GM23248 (cell line): ENCODE measurements at regions not wholly inside any gene's neighbourhood (a gene's known extent, or its start where the extent isn't known, plus 50 kb on each side); places are given as distances from the start of the nearest gene placed in this dataset.

Experiments
- DNase-seq: peaks from one replicate; pipeline ENCODE4 v3.0.0-alpha.2; 2015
- H2AFZ ChIP-seq: fragments of 200-600 bp; sonication (generic); 2 replicates; pipeline ENCODE4 v1.6.1; 2016; ENCODE audit warnings: antibody characterized with exemption
- H3F3A ChIP-seq: fragments of 200-600 bp; sonication (generic); 2 replicates; pipeline ENCODE4 v1.6.1; 2016; ENCODE audit warnings: mild to moderate bottlenecking, antibody characterized with exemption, mixed run types; ENCODE audit not compliant: insufficient read depth
- H3K27ac ChIP-seq: fragments of 200-600 bp; sonication (generic); 2 replicates; pipeline ENCODE4 v1.5.1; 2016; ENCODE audit warnings: mild to moderate bottlenecking
- H3K27me3 ChIP-seq: fragments of 200-600 bp; sonication (generic); replicated peaks from 2 replicates; pipeline ENCODE4 v1.6.1; 2016; ENCODE audit warnings: mild to moderate bottlenecking; ENCODE audit not compliant: insufficient read depth
- H3K36me3 ChIP-seq: fragments of 200-600 bp; sonication (generic); 2 replicates; pipeline ENCODE4 v1.6.1; 2016; ENCODE audit warnings: low read depth, mild to moderate bottlenecking
- H3K4me1 ChIP-seq: fragments of 200-600 bp; sonication (generic); 2 replicates; pipeline ENCODE4 v1.6.1; 2016; ENCODE audit warnings: mild to moderate bottlenecking; ENCODE audit not compliant: insufficient read depth
- H3K4me2 ChIP-seq: fragments of 200-600 bp; sonication (generic); one replicate; pipeline ENCODE4 v1.6.1; 2016; ENCODE audit warnings: mild to moderate bottlenecking; ENCODE audit not compliant: unreplicated experiment
- H3K4me3 ChIP-seq: fragments of 200-600 bp; sonication (generic); 2 replicates; pipeline ENCODE4 v1.5.1; 2016; ENCODE audit warnings: mild to moderate bottlenecking
- H3K79me2 ChIP-seq: fragments of 200-600 bp; sonication (generic); 2 replicates; pipeline ENCODE4 v1.6.1; 2016; ENCODE audit warnings: mild to moderate bottlenecking; ENCODE audit not compliant: insufficient read depth
- H3K9ac ChIP-seq: fragments of 200-600 bp; sonication (generic); 2 replicates; pipeline ENCODE4 v1.6.1; 2016; ENCODE audit warnings: mild to moderate bottlenecking
- H3K9me2 ChIP-seq: fragments of 200-600 bp; sonication (generic); 2 replicates; pipeline ENCODE4 v1.6.1; 2016; ENCODE audit warnings: mixed run types, mild to moderate bottlenecking, moderate library complexity; ENCODE audit not compliant: insufficient read depth
- H3K9me3 ChIP-seq: fragments of 200-600 bp; sonication (generic); one replicate; pipeline ENCODE4 v1.6.1; 2017; ENCODE audit warnings: low read depth
- H4K20me1 ChIP-seq: fragments of 200-600 bp; sonication (generic); 2 replicates; pipeline ENCODE4 v1.6.0; 2016; ENCODE audit not compliant: insufficient read depth
- EZH2 ChIP-seq: fragments of 200-600 bp; sonication (generic); IDR thresholded peaks from 2 replicates; pipeline ENCODE4 v1.6.1; 2018; ENCODE audit warnings: antibody characterized with exemption, mild to moderate bottlenecking; ENCODE audit not compliant: insufficient read depth, poor library complexity, severe bottlenecking
- EZH2phosphoT487 ChIP-seq: fragments of 200-600 bp; sonication (generic); IDR thresholded peaks from 2 replicates; pipeline ENCODE4 v1.6.1; 2018; ENCODE audit warnings: antibody characterized with exemption, moderate library complexity, mild to moderate bottlenecking, low read depth; ENCODE audit not compliant: insufficient read depth
- WGBS, 2 experiments: methylation state at CpG; one replicate each; pipeline ENCODE4 v1.1.6; 2015 to 2017; ENCODE audit warnings: low lambda C conversion rate in 2 of 2, low coverage in 1 of 2; ENCODE audit errors: missing lambda C conversion rate in 2 of 2; 5-methylcytosine and 5-hydroxymethylcytosine counted together
- in situ Hi-C: fragments of 300-500 bp; cut with MboI; formaldehyde crosslinking; loops from 2 replicates; pipeline ENCODE4 v1.15.0; 2020

DNA sequence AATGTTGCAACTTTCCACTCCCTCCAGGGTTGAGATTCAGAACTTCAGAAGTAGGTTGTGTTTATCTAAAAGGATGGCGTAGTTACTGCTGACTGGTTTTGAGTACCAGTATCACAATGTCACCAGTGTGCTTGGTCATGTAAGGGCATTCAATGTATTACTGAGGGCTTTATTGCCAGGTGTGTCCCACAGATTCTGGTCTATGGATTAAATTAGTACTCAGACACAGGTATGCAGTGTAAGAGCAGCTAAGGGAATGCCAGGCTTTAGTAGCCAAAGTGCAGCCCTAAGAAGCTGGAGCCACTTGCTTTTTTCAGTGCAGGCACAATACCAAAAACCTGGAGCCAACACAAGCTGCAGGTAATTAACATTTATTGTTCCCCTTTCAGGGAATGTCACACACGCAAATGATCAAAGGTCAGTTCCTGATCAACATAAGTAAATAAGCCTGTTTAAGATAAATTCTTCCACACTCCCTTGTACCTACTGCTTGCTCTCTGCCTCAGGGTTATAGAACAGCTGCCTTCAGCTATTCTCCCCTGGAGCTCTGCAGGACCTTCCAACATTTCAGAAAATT, 130.1 kb upstream of the ZNF91 start:
- Histone ChIP-seq H3F3A (no peaks in the 10 kb centered on the region), H3K4me3 (no peak overlapping the region), H4K20me1 (no peaks in the 10 kb centered on the region), H3K9ac (no peak overlapping the region), H3K36me3 (no peaks in the 10 kb centered on the region), H3K9me2 (no peaks in the 10 kb centered on the region), H3K9me3 (no peaks in the 10 kb centered on the region), H3K27ac (no peak overlapping the region), H3K4me2 (no peak overlapping the region), H3K27me3 (no peaks in the 10 kb centered on the region), H2AFZ (no peak overlapping the region), H3K79me2 (no peaks in the 10 kb centered on the region), H3K4me1 (no peaks in the 10 kb centered on the region)
- in situ Hi-C loops = no loop called here
- WGBS, 2 experiments = 38 to 43% methylated on average over 2 of the region's 2 CpGs
- TF ChIP-seq EZH2 = no peak
- TF ChIP-seq EZH2phosphoT487 = no peak
- DNase-seq = no peak

DNA sequence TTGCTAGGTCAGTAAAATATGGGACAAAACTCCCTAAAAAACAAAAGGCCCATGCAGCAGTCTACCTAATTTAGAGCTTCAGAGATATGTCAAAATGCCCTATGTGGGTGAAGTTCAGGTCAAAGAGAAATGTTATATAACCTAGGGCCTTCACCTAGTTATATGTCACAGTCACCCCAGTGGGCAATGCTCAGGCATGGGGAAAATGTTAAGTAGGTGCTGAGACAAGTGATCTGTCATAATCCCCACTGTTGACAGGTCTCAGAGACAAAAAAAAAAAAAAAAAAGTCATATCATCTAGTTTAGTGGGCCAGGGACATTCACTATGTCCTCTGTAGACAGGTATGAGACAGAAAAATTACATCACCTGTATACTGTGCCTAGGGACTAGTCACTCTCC, 128.6 kb upstream of the ZNF91 start:
- Histone ChIP-seq H3K4me3 (no peak overlapping the region), H3K79me2 (no peaks in the 10 kb centered on the region), H3K4me2 (no peak overlapping the region), H3K36me3 (no peaks in the 10 kb centered on the region), H4K20me1 (no peaks in the 10 kb centered on the region), H2AFZ (no peak overlapping the region), H3K27me3 (no peaks in the 10 kb centered on the region), H3K9me2 (no peaks in the 10 kb centered on the region), H3K9ac (no peak overlapping the region), H3K27ac (no peak overlapping the region), H3F3A (no peaks in the 10 kb centered on the region), H3K9me3 (no peaks in the 10 kb centered on the region), H3K4me1 (no peaks in the 10 kb centered on the region)
- no peak for TF ChIP-seq EZH2phosphoT487
- no peak for DNase-seq
- in situ Hi-C loops = no loop called here

DNA sequence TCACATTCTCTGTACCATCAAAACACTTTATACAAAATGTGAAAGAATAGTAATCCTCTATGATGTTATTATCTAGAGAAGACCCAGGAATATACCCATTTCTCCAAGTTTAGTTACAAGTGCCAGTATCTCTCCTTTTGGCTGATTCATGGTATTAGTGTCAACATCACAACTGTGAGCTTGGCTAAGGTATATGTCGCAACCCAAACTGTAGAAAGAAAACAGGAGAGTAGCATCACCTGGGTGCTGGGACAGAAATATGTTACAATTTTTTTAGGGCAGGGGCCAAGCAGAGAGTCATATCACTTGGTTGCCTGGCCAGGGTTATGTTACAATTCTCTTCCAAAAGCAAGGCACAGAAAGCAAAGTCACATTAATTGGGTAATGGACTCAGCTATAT, 127.2 kb upstream of the ZNF91 start:
- Histone ChIP-seq H3K9me2 (no peaks in the 10 kb centered on the region), H4K20me1 (no peaks in the 10 kb centered on the region), H3K9ac (no peak overlapping the region), H3K4me2 (no peak overlapping the region), H3K27ac (no peak overlapping the region), H3K4me3 (no peak overlapping the region), H2AFZ (no peak overlapping the region), H3K27me3 (no peaks in the 10 kb centered on the region), H3K4me1 (no peaks in the 10 kb centered on the region), H3K9me3 (no peaks in the 10 kb centered on the region), H3K79me2 (no peaks in the 10 kb centered on the region), H3K36me3 (no peaks in the 10 kb centered on the region), H3F3A (no peaks in the 10 kb centered on the region)
- DNase-seq = no peak
- TF ChIP-seq EZH2phosphoT487 (no peak), EZH2 (no peak)
- WGBS, 2 experiments = 39 to 50% methylated on average over 1 of the region's 1 CpG
- in situ Hi-C loops = no loop called here

DNA sequence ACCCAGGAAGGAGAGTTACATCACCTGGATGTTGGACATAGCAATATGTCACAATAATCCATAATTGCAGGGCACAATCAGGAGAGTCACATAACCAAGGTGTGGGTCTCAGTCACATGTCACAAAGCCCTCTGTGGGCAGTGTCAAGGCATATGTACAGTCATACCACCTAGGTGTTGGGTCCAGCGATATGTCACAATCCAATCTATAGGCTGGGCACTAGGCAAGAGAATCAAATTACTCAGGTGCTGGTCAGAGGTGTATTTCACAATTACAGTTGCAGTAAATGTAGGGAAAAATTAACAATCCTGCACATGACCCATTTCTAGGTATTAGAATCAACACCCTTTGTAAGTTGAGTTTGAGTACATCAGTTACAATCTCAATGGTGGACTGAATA, 126.2 kb upstream of the ZNF91 start:
- TF ChIP-seq EZH2phosphoT487 = no peak
- TF ChIP-seq EZH2 = no peak

DNA sequence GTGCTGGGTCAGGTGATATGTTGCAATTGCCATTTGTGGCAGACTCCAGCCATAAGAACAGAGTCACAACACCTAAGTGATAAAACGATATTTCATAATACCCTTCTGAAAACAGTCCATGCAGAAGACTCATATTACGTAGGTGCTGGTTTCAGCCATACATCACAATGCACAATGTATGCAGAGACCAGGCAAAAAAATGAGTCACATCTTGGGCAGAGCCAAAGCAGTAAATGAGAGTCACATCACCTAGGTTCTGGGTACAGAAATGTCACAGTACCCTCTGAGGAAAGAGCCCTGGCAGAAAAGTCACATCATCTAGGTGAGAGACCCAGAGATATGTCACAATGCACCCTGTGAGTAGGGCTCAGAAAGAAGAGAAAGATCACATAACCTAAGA, 125.2 kb upstream of the ZNF91 start:
- Histone ChIP-seq H3K79me2 (no peaks in the 10 kb centered on the region), H3F3A (no peaks in the 10 kb centered on the region), H4K20me1 (no peaks in the 10 kb centered on the region), H3K9me3 (no peaks in the 10 kb centered on the region), H3K9me2 (no peaks in the 10 kb centered on the region), H3K4me3 (no peak overlapping the region), H3K4me2 (no peak overlapping the region), H3K27me3 (no peaks in the 10 kb centered on the region), H3K9ac (no peak overlapping the region), H3K4me1 (no peaks in the 10 kb centered on the region), H3K36me3 (no peaks in the 10 kb centered on the region), H2AFZ (no peak overlapping the region), H3K27ac (no peak overlapping the region)
- in situ Hi-C loops = no loop called here
- TF ChIP-seq EZH2phosphoT487 = no peak
- no peak for TF ChIP-seq EZH2
- 24 to 28% methylated on average over 2 of the region's 2 CpGs for WGBS, 2 experiments
- DNase-seq = no peak

More for the DNA sequence above, 126.2 kb upstream of the ZNF91 start:
- no peaks in the 10 kb centered on the region for H3K36me3 ChIP-seq
- no peaks in the 10 kb centered on the region for H3K79me2 ChIP-seq
- H3K9ac ChIP-seq = no peak overlapping the region
- in situ Hi-C loops = no loop called here
- no peaks in the 10 kb centered on the region for H4K20me1 ChIP-seq
- no peaks in the 10 kb centered on the region for H3K4me1 ChIP-seq
- no peaks in the 10 kb centered on the region for H3F3A ChIP-seq
- H3K27me3 ChIP-seq = no peaks in the 10 kb centered on the region
- WGBS, 2 experiments = 19 to 40% methylated on average over 1 of the region's 1 CpG
- no peak overlapping the region for H3K4me3 ChIP-seq
- no peak for DNase-seq
- H2AFZ ChIP-seq = no peak overlapping the region
- H3K27ac ChIP-seq = no peak overlapping the region
- no peaks in the 10 kb centered on the region for H3K9me3 ChIP-seq
- H3K9me2 ChIP-seq = no peaks in the 10 kb centered on the region
- H3K4me2 ChIP-seq = no peak overlapping the region
